GM19043 (cell line): ENCODE measurements at regions not wholly inside any gene's neighbourhood (a gene's known extent, or its start where the extent isn't known, plus 50 kb on each side); places are given as distances from the start of the nearest gene placed in this dataset.
"Not testable (repeated sequence)": the region's sequence is repeated elsewhere in the genome, so short reads cannot be mapped to it uniquely, and the experiment has no call there.

Experiments used
- ATAC-seq: cut with Tn5 transposase; IDR thresholded peaks from one replicate; pipeline ENCODE4 v1.9.1; 2021; ENCODE audit warnings: low read depth; ENCODE audit not compliant: unreplicated experiment

DNA sequence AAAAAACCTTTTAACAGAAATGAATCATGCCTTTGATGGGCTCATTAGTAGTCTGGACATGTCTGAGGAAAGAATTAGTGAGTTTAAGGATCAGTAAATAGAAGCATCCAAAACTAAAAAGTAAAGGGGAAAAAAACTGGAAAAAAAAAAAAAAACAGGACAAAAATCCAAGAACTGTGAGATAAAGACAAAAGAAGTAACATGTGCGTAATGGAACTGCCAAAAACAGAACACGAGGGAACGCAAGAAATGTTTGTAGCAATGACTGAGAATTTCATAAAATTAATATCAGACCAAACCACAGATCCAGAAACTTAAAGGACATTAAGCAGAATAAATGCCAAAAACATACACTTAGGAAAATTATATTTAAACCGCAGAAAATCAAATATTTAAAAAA lies 77.4 kb downstream of the MS4A13 start:
- ATAC-seq: no peak

DNA sequence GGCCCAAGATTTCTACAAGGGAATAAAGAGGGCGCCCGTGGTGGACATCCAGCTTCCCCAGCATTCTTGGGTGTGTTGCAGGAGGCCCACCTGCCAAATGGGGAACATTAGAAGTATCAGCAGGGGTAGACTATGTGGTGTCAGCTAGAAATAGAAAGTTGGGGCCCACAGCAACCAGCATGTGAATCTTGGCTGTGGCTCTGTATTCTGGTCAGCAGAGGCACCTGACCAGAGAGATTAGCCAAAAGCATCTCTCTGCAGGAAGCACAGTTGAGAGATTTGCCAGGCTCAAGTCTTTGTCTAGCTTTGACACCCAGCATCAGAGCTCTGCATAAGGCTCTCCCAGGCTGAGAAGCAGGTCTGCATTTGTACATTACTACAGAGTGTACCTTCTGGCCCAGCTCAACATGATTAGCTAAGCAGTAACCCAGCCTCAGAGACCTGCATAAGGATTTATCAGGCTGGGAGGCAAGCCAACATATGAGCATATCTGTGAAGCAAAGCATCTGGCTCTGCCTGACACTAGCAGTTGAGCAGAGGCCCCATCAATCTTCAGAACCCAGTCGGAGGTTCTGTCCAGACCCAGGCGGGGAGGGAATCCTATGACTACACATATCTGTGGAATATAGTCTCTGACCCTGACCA lies 79.9 kb downstream of the MS4A13 start:
- ATAC-seq: no peak

DNA sequence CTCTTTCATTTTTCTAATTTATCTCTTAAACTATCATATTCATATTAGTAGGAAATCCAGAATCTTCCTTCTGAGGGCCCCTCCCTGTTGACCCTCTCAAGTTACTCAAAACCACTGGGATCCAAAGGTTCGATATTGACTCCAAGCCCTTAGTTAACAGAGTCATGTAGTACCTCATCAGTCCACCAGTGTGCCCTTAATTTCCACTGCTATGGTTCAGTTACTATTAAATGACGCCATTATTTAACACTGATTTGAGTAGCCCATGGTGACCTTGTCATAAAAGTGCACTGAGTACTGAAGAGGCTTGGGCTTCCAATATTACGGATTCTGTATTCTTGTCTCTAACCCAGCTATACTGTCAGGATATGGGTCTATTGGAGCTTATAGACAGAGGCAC lies 91.9 kb upstream of the MS4A8 start:
- no peak for ATAC-seq

DNA sequence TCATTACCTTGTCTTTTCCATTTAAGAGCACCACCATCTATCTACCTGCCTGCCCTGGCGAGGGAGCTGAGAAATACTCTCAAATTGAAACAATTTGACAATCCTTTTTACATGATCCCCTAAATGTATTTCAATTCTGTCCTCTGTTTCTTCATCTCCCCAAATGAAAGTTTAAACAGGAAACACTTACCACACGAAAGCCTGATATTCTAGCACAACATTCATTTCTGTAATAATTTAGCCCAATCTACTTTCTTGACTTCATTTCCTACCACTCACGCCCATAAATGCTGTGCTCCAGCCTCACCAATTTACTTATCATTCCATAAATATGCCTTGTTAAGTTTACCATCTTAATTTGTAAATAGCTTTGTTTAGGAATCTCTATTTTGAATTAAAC lies 89.8 kb upstream of the MS4A8 start:
- no peak for ATAC-seq

DNA sequence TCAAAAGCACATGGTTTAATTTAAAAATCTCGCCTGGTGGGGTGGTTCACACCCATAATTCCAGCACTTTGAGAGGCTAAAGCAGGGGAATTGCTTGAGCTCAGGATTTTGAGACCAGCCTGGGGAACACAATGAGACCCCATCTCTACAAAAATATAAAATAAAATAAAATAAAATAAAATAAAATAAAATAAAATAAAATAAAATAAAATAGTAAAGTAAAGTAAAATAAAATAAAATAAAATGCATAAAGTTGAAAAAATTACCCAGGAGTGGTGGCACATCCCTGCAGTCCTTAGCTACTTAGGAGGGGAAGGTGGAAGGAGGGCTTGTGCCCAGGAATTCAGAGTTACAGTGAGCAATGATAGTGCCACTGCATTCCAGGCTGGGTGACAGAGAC lies 88.7 kb upstream of the MS4A8 start:
- no peak for ATAC-seq

DNA sequence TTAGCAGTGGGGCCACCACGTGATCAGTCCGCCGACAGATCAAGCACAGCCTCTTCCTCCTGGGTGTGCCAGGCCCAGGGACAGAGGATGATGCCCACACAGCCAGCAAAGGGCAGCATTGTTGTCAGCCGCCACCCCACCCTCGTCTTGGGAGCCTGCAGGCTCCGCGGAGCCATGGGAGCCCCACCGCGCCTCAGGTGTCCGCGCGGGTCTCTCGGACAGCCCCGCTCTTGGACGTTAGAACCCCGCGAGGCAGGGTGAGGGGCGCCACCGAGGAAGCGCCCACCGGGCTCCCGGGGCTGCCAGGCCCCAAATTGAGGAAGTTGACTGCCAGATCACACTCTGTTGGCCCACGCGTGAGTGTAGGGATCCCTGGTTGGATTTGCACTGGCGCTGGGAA lies 83.9 kb upstream of the MS4A8 start:
- ATAC-seq: no peak

DNA sequence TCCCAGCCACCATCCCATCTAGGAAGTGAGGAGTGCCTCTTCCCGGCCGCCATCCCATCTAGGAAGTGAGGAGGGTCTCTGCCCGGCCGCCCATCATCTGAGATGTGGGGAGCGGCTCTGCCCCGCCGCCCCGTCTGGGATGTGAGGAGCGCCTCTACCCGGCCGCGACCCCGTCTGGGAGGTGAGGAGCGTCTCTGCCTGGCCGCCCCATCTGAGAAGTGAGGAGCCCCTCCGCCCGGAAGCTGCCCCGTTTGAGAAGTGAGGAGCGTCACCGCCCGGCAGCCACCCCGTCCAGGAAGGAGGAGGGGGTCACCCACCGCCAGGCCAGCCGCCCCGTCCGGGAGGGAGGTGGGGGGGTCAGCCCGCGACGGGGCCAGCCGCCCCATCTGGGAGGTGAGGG lies 77.5 kb upstream of the MS4A8 start:
- ATAC-seq: not testable (repeated sequence)

DNA sequence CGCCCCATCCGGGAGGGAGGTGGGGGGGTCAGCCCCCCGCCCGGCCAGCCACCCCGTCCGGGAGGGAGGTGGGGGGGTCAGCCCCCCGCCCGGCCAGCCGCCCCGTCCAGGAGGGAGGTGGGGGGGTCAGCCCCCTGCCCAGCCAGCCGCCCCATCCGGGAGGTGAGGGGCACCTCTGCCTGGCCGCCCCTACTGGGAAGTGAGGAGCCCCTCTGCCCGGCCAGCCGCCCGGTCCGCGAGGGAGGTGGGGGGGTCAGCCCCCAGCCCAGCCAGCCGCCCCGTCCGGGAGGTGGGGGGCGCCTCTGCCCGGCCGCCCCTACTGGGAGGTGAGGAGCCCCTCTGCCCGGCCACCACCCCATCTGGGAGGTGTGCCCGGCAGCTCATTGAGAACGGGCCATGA lies 76.6 kb upstream of the MS4A8 start:
- not testable (repeated sequence) for ATAC-seq

DNA sequence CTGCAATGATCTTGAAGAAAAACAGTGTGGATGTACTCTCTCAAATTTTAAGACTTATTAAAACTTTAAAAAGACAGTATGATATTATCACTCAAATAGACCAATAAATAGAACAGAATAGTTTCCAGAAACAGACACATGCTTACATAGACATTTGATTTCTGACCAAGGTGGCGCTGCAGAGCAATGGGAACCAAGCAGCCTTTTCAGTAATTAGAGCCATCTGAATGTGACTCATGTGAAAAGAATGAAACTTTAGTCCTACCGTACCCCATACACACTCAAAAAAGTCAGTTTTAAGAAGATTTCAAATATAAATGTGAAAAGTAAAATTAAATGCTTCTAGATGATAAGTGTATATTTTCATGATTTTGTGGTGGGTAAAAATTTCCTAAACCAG lies 74.2 kb upstream of the MS4A8 start:
- no peak for ATAC-seq

DNA sequence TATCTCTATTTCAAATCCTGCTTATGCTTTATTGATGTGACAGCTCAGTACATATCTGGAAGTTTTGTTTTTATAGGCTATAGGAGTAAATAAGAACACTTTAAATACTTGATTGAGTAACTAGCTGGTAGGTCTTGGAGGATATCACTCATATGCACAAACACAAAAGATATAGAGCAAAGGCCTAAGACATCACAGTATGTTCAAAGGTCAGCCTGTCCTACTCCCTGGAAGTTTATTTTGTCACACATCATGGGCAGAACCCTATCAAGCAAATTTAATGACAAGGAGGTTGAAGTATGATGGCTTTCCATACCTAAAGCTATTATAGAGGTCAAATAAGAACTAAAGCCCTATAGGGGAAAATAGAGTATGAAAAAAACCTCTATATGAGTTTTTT lies 70.0 kb upstream of the MS4A8 start:
- no peak for ATAC-seq

DNA sequence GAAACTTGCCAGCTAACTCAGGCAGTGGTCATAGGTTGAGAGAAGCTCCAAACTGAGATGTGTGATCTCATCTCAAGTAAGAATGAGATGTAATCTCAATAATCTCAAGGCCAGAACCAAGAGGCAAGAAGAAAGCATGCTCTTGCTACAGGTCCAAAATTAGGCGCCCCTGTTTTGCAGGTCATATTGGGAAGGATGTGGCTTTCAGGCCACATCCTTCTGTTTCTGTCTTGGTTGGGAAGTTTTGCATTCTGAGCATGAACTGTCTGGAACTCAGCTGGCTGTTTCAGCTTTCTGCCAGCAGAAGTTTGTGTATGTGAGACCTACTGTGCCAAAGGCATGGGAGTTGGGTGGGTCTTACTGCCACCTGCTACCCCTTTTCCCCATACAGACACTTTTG lies 67.5 kb upstream of the MS4A8 start:
- ATAC-seq: no peak

DNA sequence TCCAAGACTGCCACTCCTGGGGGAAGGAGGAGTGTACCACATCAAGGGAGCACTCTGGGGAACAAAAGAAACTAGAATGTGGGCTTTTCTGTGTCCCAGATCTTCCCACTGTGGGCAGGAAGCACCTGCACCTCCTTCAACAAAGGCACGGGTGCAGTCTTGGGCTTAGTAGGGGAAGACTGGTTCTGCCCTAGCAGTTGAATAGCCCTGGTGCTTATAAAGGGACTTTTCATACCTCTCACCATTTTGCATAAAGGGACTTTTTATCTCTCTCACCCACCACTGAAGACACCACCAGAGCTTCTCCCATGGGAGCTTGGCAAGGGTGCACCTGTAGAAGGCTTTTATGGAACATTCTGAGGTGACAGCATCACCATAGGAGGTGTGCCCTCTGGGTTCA lies 65.8 kb upstream of the MS4A8 start:
- ATAC-seq: peak; percentile 68

DNA sequence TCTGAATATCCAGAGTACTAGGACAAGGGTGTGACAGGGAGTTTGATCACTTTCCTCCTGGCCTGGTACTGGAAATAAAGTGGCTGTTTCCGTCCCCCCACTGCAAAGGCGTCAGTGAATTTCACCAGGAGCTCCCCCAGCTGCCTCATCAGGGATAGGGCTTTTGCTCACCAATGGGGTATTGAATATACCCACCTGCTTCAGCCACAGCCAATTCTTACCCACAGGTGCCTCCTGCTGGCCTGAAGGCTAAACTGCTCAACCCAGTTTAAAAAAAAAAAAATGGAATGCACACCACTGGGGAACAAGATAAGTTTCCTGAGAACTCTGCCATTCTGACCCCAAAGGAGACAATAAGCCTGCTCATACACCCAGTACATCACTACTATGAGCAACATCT lies 65.3 kb upstream of the MS4A8 start:
- peak; percentile 29 for ATAC-seq

DNA sequence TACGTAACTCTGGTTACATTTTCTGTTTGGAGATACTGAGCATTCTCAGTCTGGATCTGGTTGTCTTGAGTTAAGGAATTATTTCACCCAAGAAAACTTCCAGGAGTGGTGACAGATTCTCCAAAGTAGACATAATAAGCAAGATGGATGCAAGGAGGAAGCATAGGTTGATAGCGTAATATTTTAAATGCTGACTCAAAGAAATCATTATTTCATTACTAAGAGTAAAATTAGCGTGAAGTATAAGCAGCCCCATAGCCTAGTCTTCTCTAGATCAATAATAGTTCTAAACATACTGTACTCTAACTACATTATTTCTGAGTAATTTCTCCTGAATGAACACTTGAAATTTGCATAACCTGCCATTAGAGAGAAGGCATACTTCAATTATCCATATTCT lies 57.5 kb upstream of the MS4A8 start:
- no peak for ATAC-seq

DNA sequence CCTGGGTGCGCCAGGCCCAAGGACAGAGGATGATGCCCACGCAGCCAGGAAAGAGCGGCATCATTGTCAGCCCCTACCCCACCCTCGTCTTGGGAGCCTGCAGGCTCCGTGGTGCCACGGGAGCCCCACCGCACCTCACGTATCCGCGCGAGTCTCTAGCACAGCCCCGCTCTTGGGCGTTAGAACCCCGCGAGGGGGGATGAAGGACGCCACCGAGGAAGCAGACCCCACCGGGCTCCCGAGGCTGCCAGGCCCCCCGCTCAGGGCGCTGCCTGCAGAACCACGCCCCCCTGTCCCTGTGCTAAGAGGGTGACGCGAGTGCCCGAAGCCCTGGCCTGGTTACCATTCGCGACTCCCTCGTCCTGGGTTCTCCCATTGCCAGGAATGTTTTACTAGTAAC lies 52.3 kb upstream of the MS4A8 start:
- ATAC-seq: no peak
